GM18951 (cell line): ENCODE measurements at regions not wholly inside any gene's neighbourhood (a gene's known extent, or its start where the extent isn't known, plus 50 kb on each side); places are given as distances from the start of the nearest gene placed in this dataset.

Experiments
- POLR2A ChIP-seq: IDR thresholded peaks from 4 replicates; pipeline ENCODE4 v1.6.1; 2011; ENCODE audit warnings: mild to moderate bottlenecking; ENCODE audit not compliant: insufficient read length, insufficient read depth; ENCODE audit errors: extremely low read depth
- in situ Hi-C: fragments of 300-500 bp; cut with MboI; formaldehyde crosslinking; loops from one replicate; pipeline ENCODE4 v1.12.0; 2022; ENCODE audit warnings: low sequenced_read_pairs, mixed read lengths, inconsistent platforms; ENCODE audit not compliant: unreplicated experiment

DNA sequence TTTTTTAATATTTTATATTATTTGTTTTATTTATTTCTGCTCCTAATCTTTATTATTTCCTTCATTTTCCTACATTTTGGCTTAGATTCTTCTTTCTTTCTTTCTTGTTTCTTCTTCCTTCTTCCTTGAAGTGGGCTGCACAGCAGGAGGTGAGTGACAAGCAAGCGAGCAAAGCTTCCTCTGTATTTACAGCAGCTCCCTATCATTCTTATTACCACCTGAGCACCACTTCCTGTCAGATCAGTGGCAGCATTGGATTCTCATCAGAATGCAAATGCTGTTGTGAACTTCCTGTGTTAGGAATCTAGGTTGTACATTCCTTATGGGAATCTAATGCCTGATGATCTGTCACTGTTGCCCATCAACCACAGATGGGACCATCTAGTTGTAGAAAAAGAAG is 784.9 kb upstream of the LUZP2 start:
- in situ Hi-C loops = no loop called here
- TF ChIP-seq POLR2A = no peak

DNA sequence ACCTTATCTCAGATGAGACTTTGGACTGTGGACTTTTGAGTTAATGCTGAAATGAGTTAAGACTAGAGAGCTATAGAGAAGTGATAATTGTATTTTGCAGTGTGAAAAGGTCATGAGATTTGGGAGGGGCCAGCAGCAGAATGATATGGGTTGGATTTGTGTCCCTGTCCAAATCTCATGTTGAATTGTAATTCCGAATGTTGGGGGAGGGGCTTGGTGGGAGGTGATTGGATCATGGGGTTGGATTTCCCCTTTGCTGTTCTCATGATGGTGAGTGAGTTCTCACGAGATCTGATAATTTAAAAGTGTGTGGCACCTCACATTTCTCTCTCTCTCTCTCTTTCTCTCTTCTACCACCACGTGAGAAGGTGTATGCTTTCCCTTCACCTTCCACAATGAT is 777.8 kb upstream of the LUZP2 start:
- in situ Hi-C loops = no loop called here
- TF ChIP-seq POLR2A = no peak

DNA sequence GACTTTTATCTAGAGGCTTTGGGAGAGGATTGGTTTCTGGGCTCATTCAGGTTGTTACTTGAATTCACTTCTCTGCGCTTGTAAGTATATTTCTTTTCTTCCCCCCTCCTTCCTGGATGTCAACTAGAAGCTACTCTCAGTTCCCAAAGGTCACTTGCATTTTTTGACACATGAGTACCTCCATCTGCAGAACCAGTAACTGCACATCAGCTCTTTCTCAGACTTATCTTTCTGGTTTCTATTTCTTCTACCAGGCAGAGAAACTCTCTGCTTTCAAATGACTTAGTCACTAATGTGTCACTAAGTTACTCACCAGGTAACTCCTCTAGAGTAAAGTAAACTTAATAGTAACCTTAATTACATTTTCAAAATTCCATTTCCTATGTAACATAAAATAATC is 773.0 kb upstream of the LUZP2 start:
- TF ChIP-seq POLR2A = no peak
- in situ Hi-C loops = no loop called here

DNA sequence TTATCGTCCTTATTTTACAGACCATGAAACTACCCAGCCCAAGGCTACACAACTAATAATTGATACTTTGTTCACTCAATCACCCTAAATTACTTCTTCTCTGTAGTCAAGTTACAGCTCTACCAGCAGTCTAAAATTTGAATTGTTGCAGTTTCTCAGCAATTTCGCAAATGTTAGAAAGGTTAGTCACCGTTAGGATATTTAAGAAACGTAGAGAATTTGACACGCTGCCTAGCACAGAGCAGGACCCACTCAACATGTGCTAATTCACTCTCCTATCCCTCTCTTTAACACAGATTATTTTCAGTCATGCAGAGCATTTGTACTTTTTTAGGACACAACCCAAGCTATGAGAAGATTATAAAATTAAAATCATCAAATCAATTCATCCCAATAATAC is 771.1 kb upstream of the LUZP2 start:
- in situ Hi-C loops = no loop called here
- no peak for TF ChIP-seq POLR2A

DNA sequence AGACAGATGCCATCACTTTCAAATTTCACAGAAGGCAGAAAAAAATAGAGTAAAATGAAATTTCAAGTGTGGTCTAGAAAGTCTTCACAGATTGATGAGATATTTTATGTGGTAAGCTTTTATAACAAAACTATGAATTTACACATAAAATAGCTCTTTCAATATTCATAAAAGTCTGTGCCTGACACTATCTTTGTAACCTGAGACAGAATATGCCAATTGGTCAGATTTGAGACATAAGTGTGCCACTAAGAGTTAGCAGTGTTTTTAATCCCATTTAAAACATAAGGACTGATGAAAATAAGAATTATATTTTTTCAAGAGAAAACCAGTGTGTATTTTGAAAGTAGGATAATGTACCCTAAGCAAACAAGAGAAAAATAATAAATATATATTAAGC is 769.5 kb upstream of the LUZP2 start:
- no peak for TF ChIP-seq POLR2A
- in situ Hi-C loops = no loop called here

DNA sequence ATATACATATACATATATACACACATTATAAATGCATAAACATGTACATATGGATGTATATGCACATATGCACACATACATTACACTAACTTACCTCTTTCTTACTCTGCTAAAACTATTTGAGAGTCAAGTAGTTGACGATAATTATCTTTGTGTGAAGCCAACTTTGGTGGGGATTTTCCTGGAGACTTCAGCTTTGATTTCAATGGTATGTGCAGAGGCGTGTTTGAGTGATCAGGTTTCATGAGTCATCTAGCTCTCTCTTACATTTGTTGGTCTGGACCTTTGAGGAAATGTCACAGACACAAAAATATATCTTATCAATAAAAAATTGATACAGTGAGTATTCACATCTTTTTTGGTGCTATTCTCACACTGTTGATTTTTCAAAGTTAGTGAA is 769.1 kb upstream of the LUZP2 start:
- in situ Hi-C loops = no loop called here

DNA sequence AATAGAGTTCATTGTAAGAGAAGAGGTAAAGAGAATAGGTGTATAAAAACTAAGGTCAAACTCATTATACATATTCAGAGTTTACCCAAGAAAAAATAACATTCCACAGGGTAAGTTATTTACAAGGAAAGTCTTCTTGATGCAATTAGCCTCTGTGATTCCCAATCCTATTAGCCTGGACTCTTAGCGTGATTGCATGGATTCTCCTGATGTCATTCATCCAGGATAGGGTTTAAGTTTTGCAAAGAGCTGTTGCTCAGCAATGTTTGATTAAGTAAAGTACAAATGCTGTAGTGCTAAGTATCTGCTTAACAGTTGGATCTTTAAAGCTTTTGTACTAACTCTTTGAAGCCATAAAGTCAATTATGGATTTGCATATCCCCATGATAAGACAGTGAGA is 767.8 kb upstream of the LUZP2 start:
- in situ Hi-C loops = no loop called here
- no peak for TF ChIP-seq POLR2A

More for the DNA sequence above, 769.1 kb upstream of the LUZP2 start:
- TF ChIP-seq POLR2A = no peak

DNA sequence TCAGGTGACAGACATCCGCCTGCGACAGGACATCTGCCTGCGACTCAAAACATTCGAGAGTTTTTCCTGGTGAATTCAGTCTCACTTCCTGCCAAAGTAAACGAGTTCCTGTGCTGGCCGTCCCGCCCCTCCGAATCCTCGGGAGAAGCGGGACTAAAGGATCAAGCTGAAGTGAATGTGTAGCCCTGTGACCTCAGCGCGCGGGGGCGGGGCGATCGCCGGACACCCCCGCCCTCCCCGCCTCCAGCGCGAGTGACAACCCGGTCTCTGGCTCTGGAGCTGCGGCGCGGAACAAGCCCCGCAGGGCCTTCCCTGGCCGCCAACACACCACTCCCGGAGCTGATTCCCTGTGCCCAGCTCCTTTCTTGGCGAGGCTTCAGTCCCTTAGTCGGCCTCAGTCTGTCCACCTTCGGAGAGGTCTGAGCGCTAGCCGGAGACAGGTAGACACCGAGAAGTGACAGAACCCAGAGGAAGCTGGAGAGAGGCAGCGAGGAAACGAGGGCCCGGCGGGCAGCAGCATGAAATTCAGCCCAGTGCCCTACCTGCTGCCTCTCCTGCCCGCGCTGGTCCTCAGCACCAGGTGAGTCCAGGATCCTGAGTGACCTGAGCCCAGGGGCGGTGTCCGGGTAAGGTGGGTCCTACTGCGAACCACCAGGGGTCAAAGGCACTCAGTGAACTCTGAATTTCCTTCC is 766.4 kb upstream of the LUZP2 start:
- in situ Hi-C loops = no loop called here
- no peak for TF ChIP-seq POLR2A

DNA sequence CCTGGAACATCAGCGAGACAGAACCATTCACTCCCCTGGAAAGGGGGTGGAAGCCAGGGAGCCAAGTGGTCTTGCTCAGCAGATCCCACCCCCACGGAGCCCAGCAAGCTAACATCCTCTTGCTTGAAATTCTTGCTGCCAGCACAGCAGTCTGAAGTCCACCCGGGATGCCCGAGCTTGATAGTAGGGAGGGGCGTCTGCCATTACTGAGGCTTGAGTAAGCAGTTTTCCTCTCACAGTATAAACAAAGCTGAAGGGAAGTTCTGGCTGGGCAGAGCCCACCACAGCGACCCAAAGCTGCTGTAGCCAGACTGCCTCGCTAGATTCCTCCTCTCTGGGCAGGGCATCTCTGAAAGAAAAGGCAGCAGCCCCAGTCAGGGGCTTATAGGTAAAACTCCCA is 764.8 kb upstream of the LUZP2 start:
- TF ChIP-seq POLR2A = no peak
- in situ Hi-C loops = no loop called here

DNA sequence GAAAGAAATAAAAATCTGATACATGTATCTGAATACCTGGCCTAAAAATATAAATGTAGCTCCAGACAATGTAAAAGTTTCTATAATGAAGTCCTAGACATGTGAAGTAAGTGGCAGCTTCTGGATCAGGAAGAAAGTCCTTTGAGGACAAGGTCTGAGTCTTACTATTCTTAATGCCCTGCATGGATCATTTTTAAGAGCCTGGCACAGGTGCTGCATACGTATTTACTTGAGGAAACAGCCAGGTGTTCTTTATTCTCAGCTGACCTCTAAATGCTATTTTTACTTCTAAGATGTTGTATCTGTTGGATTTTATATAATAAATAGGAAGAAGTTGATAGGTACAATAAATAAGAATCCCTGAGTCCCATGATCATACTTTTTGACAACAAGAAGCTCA is 750.0 kb upstream of the LUZP2 start:
- in situ Hi-C loops = no loop called here
- TF ChIP-seq POLR2A = no peak

DNA sequence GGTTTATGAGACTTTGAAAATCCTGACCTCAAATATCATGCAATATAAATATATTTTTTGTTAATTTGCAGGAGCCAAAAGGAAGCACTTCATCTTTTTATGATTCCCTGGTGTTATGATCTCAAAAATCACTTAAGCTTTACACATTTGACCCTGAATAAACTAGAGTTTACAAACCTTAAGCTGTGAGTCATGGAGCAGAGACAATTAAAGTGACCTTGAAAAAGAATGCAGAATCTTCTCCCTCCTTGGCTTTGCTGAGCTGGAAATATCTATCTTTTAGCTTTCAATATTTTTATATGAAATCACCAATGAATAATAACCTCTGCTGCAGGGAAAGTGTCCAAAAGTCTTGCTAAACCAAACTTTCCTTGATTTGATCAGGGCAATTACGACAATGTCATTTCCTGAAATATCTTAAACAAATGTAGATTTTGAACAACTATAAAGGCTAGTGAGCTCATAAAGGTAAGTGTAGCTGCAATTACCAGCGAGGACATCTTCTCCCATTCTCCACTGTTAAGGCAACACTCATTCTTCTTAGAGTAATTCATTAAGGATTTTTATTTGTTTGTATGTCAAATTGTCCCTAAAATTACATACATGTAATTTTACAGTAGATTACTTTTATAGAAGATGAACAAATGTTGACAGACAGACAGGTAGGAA is 747.0 kb upstream of the LUZP2 start:
- in situ Hi-C loops = no loop called here
- TF ChIP-seq POLR2A = no peak

DNA sequence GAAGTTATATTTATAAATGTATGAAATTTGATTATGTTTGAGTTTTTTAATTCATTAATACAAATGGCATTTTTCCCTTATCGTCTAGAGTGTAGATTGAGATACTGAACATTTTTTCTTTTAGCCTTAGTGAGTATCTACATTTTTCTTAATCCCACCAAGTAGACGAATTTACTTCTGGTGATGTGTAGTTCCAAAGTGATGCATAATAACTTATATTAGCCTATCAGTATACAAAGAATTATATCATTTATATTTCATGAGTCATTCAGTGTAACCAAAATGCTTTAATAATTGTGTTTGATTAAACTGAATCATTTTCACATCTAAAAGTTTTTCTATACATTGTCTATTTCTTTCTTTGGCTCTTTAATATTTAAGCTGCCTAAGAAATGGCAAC is 745.6 kb upstream of the LUZP2 start:
- in situ Hi-C loops = no loop called here
- no peak for TF ChIP-seq POLR2A

DNA sequence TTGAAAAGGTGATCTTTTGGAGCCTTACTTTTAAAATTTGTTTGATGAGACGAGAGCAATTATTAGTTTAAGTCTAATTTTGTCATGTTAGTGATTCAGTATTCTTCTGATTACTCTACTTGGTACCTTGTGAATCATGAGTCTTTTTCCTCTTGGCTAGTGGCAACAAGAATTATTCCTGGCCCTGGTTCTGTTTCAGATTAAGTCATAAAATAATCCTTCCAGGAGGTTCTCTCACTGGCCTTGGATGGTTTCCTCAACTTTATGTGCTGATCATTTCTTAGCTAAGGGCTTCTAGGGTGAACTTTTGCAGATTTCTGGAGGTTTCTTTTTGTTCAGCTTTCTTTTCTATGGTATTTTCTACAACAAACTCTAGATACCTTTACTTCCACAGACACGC is 741.8 kb upstream of the LUZP2 start:
- no peak for TF ChIP-seq POLR2A
- in situ Hi-C loops = no loop called here

DNA sequence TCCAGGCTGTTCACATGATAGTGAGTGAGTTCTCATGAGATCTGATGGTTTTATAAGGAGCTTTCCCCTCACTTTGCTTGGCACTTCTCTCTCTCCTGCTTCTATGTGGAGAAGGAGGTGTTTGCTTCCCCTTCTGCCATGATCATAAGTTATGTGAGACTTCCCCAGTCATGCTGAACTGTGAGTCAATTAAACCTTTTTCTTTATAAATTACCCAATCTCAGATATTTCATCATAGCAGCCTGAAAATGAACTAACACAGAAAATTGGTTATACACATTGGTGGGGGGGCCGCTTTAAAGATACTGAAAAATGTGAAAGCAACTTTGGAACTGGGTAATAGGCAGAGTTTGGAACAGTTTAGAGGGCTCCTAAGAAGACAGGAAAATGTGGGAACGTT is 741.1 kb upstream of the LUZP2 start:
- TF ChIP-seq POLR2A = no peak
- in situ Hi-C loops = no loop called here
